ENCODE measurements at regions not wholly inside any gene's neighbourhood (a gene's known extent, or its start where the extent isn't known, plus 50 kb on each side); places are given as distances from the start of the nearest gene placed in this dataset.

DNA sequence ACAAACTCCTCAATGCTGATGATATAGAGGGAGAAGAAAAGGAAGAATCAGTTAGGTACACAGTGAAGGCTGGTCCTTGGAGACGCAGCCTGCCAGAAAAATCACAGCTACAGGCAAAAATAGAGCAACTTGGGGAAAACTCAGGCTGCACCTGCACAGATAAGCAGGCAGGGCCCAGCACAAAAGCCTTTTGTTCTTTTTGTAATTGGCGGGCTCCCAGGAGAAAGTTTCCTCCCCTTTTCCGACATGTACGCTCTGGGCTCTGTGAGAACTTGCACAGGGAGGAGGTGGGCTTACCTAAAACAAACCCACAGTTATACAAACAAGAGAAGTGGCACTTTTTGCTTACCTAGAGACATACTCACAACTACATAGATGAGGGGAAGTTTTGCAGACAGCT is 813.4 kb upstream of the EPHA6 start:
- Histone ChIP-seq H3K36me3 (ENCODE audit: control insufficient read depth, low read length) (no peaks in the 10 kb centered on the region), H3K4me2 (ENCODE audit: low read length) (no peak overlapping the region), H3K79me2 (ENCODE audit: control insufficient read depth, low read length) (no peaks in the 10 kb centered on the region), H4K20me1 (ENCODE audit: control insufficient read depth, insufficient read depth, low read depth, low read length) (no peaks in the 10 kb centered on the region), H3K4me3 (ENCODE audit: low read length) (no peak overlapping the region), H3K4me1 (ENCODE audit: control insufficient read depth, low read length) (no peaks in the 10 kb centered on the region), H3K27me3 (ENCODE audit: control insufficient read depth, low read length) (no peaks in the 10 kb centered on the region), H3K27ac (ENCODE audit: low read depth, low read length) (no peak overlapping the region), H3F3A (ENCODE audit: control insufficient read depth, insufficient read depth) (no peaks in the 10 kb centered on the region), H3K9me2 (replicated peaks; ENCODE audit: control insufficient read depth, low read length) (no peaks in the 10 kb centered on the region; the same call in 1 of the 2 replicates), H3K9me3 (ENCODE audit: control insufficient read depth, insufficient read depth, low read length) (no peaks in the 10 kb centered on the region)
- TF ChIP-seq CTCF (IDR thresholded peaks at IDR 0.05; ENCODE audit: low read depth, low read length, poor library complexity, severe bottlenecking): no peak
- no peak for TF ChIP-seq EZH2phosphoT487 (IDR thresholded peaks at IDR 0.05; ENCODE audit: borderline replicate concordance, low read length)

- TF ChIP-seq CTCF (IDR thresholded peaks at IDR 0.05; ENCODE audit: low read depth, low read length, poor library complexity, severe bottlenecking) (no peak), EZH2phosphoT487 (IDR thresholded peaks at IDR 0.05; ENCODE audit: borderline replicate concordance, low read length) (no peak)
- Histone ChIP-seq H3K4me3 (ENCODE audit: low read length) (no peak overlapping the region), H3K9me2 (replicated peaks; ENCODE audit: control insufficient read depth, low read length) (no peaks in the 10 kb centered on the region; the same call in 1 of the 2 replicates), H4K20me1 (ENCODE audit: control insufficient read depth, insufficient read depth, low read depth, low read length) (no peaks in the 10 kb centered on the region), H3K27ac (ENCODE audit: low read depth, low read length) (no peak overlapping the region), H3K9me3 (ENCODE audit: control insufficient read depth, insufficient read depth, low read length) (peaks cover 3% of the 10 kb centered on the region; the same call in 1 of the 2 replicates), H3K79me2 (ENCODE audit: control insufficient read depth, low read length) (no peaks in the 10 kb centered on the region), H3K27me3 (ENCODE audit: control insufficient read depth, low read length) (no peaks in the 10 kb centered on the region), H3K4me2 (ENCODE audit: low read length) (no peak overlapping the region), H3K36me3 (ENCODE audit: control insufficient read depth, low read length) (no peaks in the 10 kb centered on the region), H3F3A (ENCODE audit: control insufficient read depth, insufficient read depth) (no peaks in the 10 kb centered on the region), H3K4me1 (ENCODE audit: control insufficient read depth, low read length) (no peaks in the 10 kb centered on the region)
Measured at GRCh38 chr3:96007650-96008195, 806.7 kb upstream of the EPHA6 start.

- no peaks in the 10 kb centered on the region for H3K9me2 ChIP-seq (replicated peaks; ENCODE audit: control insufficient read depth, low read length)
- H3K27ac ChIP-seq (ENCODE audit: low read depth, low read length): no peak overlapping the region
- no peaks in the 10 kb centered on the region for H3K79me2 ChIP-seq (ENCODE audit: control insufficient read depth, low read length)
- no peaks in the 10 kb centered on the region for H3K9me3 ChIP-seq (ENCODE audit: control insufficient read depth, insufficient read depth, low read length)
- H3K36me3 ChIP-seq (ENCODE audit: control insufficient read depth, low read length): no peaks in the 10 kb centered on the region
- H3K27me3 ChIP-seq (ENCODE audit: control insufficient read depth, low read length): no peaks in the 10 kb centered on the region
- no peaks in the 10 kb centered on the region for H3K4me1 ChIP-seq (ENCODE audit: control insufficient read depth, low read length)
- TF ChIP-seq CTCF (IDR thresholded peaks at IDR 0.05; ENCODE audit: low read depth, low read length, poor library complexity, severe bottlenecking) (no peak), EZH2phosphoT487 (IDR thresholded peaks at IDR 0.05; ENCODE audit: borderline replicate concordance, low read length) (no peak)
- H4K20me1 ChIP-seq (ENCODE audit: control insufficient read depth, insufficient read depth, low read depth, low read length): no peaks in the 10 kb centered on the region
- H3K4me2 ChIP-seq (ENCODE audit: low read length): no peak overlapping the region
- no peak overlapping the region for H3K4me3 ChIP-seq (ENCODE audit: low read length)
- H3F3A ChIP-seq (ENCODE audit: control insufficient read depth, insufficient read depth): no peaks in the 10 kb centered on the region
Measured at GRCh38 chr3:96012939-96013338, 801.5 kb upstream of the EPHA6 start.

All from DOHH2 (cell line).